ENCODE measurements at regions not wholly inside any gene's neighbourhood (a gene's known extent, or its start where the extent isn't known, plus 50 kb on each side); places are given as distances from the start of the nearest gene placed in this dataset.

- Histone ChIP-seq H3K4me1 (no peaks in the 10 kb centered on the region), H3K27me3 (no peaks in the 10 kb centered on the region), H3K27ac (no peak overlapping the region), H3K9me3 (no peaks in the 10 kb centered on the region), H3K4me3 (no peak overlapping the region), H3K36me3 (no peaks in the 10 kb centered on the region)
- DNase-seq (ENCODE audit: low spot score): no peak
- TF ChIP-seq CTCF (IDR thresholded peaks at IDR 0.05): no peak
Observed at GRCh38 chr18:47719096-47719780, 211.2 kb downstream of the SMAD2 start.

GRCh38 chr18:47718646-47719045, 211.8 kb downstream of the SMAD2 start:
- no peak for TF ChIP-seq CTCF (IDR thresholded peaks at IDR 0.05)
- H3K36me3 ChIP-seq: no peaks in the 10 kb centered on the region
- DNase-seq (ENCODE audit: low spot score): no peak
- no peak overlapping the region for H3K27ac ChIP-seq
- H3K9me3 ChIP-seq: no peaks in the 10 kb centered on the region
- no peaks in the 10 kb centered on the region for H3K4me1 ChIP-seq
- no peaks in the 10 kb centered on the region for H3K27me3 ChIP-seq
- no peak overlapping the region for H3K4me3 ChIP-seq

- Histone ChIP-seq H3K36me3 (no peaks in the 10 kb centered on the region), H3K27me3 (no peaks in the 10 kb centered on the region), H3K4me3 (no peak overlapping the region), H3K27ac (no peak overlapping the region), H3K4me1 (no peaks in the 10 kb centered on the region), H3K9me3 (no peaks in the 10 kb centered on the region)
- DNase-seq (ENCODE audit: low spot score): no peak
- TF ChIP-seq CTCF (IDR thresholded peaks at IDR 0.05): no peak
Observed at GRCh38 chr18:47717257-47717656, 213.2 kb downstream of the SMAD2 start.

- Histone ChIP-seq H3K4me1 (no peaks in the 10 kb centered on the region), H3K27me3 (no peaks in the 10 kb centered on the region), H3K9me3 (no peaks in the 10 kb centered on the region), H3K4me3 (no peak overlapping the region), H3K27ac (no peak overlapping the region), H3K36me3 (no peaks in the 10 kb centered on the region)
- no peak for TF ChIP-seq CTCF (IDR thresholded peaks at IDR 0.05)
- no peak for DNase-seq (ENCODE audit: low spot score)
Observed at GRCh38 chr18:47716632-47717185, 213.8 kb downstream of the SMAD2 start.

- H3K4me1 ChIP-seq: no peaks in the 10 kb centered on the region
- no peak overlapping the region for H3K27ac ChIP-seq
- no peak overlapping the region for H3K4me3 ChIP-seq
- no peaks in the 10 kb centered on the region for H3K9me3 ChIP-seq
- no peaks in the 10 kb centered on the region for H3K27me3 ChIP-seq
- no peak for TF ChIP-seq CTCF (IDR thresholded peaks at IDR 0.05)
- H3K36me3 ChIP-seq: no peaks in the 10 kb centered on the region
- DNase-seq (ENCODE audit: low spot score): no peak
Observed at GRCh38 chr18:47710451-47710850, 220.0 kb downstream of the SMAD2 start.

GRCh38 chr18:47709556-47709955, 220.9 kb downstream of the SMAD2 start:
- Histone ChIP-seq H3K36me3 (no peaks in the 10 kb centered on the region), H3K9me3 (no peaks in the 10 kb centered on the region), H3K4me1 (no peaks in the 10 kb centered on the region), H3K27ac (no peak overlapping the region), H3K4me3 (no peak overlapping the region), H3K27me3 (no peaks in the 10 kb centered on the region)
- TF ChIP-seq CTCF (IDR thresholded peaks at IDR 0.05): no peak
- DNase-seq (ENCODE audit: low spot score): no peak

Data from right atrium auricular region (tissue), 2 donors.